A549 (cell line): ENCODE measurements at regions not wholly inside any gene's neighbourhood (a gene's known extent, or its start where the extent isn't known, plus 50 kb on each side); places are given as distances from the start of the nearest gene placed in this dataset.
A peak's percentile ranks its signal among the peaks of the same experiment; 100 is the strongest.

Source experiments
- ATAC-seq, 2 experiments: fragments of 200-7000 bp in 1 of 2; fragments of >200 bp in 1 of 2; cut with Nextera tagmentation in 1 of 2; cut with Tn5 transposase in 1 of 2; 3 replicates each; pipeline versions ENCODE4 v1.8.0 to v1.9.1; 2018 to 2020; ENCODE audit warnings: mild to moderate bottlenecking in 1 of 2, moderate library complexity in 1 of 2
- CTCF ChIA-PET: fragments of 300-600 bp; sonication (Branson Sonifier 250); formaldehyde crosslinking; extraction: SDS; loops from one replicate; lab custom pipeline; 2021; ENCODE audit warnings: antibody characterized with exemption, inconsistent platforms; lab: Yijun Ruan, JAX
- POLR2A ChIA-PET: fragments of 350-600 bp; formaldehyde crosslinking; extraction: SDS; loops from one replicate; lab custom pipeline; 2021; ENCODE audit warnings: antibody characterized with exemption, inconsistent platforms; lab: Yijun Ruan, JAX
- DNase-seq, 2 experiments: peaks; one replicate each; pipeline versions ENCODE4 v3.0.0 to v3.0.0-alpha.2; 2011 to 2016; ENCODE audit warnings: low read depth in 1 of 2, low spot score in 1 of 2
- FAIRE-seq: peaks from 2 replicates; lab custom pipeline; 2011; peaks lifted over from hg19 to GRCh38; lab: Jason Lieb, UNC
- H3K27ac ChIP-seq, 2 experiments: fragments of >200 bp; sonication (Bioruptor Twin); formaldehyde crosslinking; 3 replicates each; pipeline ENCODE4 v1.5.1; 2016 to 2017
- H3K4me1 ChIP-seq: fragments of >200 bp; sonication (Bioruptor Twin); formaldehyde crosslinking; 3 replicates; pipeline ENCODE4 v1.6.1; 2016
- H3K4me2 ChIP-seq: fragments of >200 bp; sonication (Bioruptor Twin); formaldehyde crosslinking; 3 replicates; pipeline ENCODE4 v1.6.1; 2016
- H3K4me3 ChIP-seq: fragments of >200 bp; sonication (Bioruptor Twin); formaldehyde crosslinking; 3 replicates; pipeline ENCODE4 v1.5.1; 2016
- H3K9me3 ChIP-seq: fragments of >200 bp; sonication (Bioruptor Twin); formaldehyde crosslinking; 3 replicates; pipeline ENCODE4 v1.6.1; 2016
- CBX2 ChIP-seq: fragments of 200-600 bp; sonication (generic); IDR thresholded peaks from 2 replicates; pipeline ENCODE4 v1.6.1; 2016; ENCODE audit warnings: low read depth, mild to moderate bottlenecking, borderline replicate concordance
- CHD4 ChIP-seq: fragments of 200-600 bp; sonication (generic); IDR thresholded peaks from 2 replicates; pipeline ENCODE4 v1.6.1; 2016; ENCODE audit warnings: antibody characterized with exemption, mild to moderate bottlenecking, borderline replicate concordance
- EHF ChIP-seq: fragments of 250-450 bp; sonication (Bioruptor Pico); IDR thresholded peaks from 2 replicates; pipeline ENCODE4 v1.5.0; 2020; ENCODE audit warnings: mild to moderate bottlenecking
- EHMT2 ChIP-seq: fragments of 200-600 bp; sonication (generic); IDR thresholded peaks from 2 replicates; pipeline ENCODE4 v1.6.1; 2016; ENCODE audit warnings: antibody characterized with exemption, low read depth, mild to moderate bottlenecking, moderate library complexity
- ESRRA ChIP-seq: fragments of 150-350 bp; IDR thresholded peaks from 2 replicates; pipeline ENCODE4 v1.6.1; 2014; ENCODE audit warnings: mild to moderate bottlenecking, low read length, borderline replicate concordance
- FOSB ChIP-seq: fragments of 250-450 bp; sonication (Bioruptor Pico); IDR thresholded peaks from 2 replicates; pipeline ENCODE4 v1.5.0; 2020; ENCODE audit warnings: mild to moderate bottlenecking, moderate library complexity
- FOSL2 ChIP-seq, 2 experiments: fragments of 450-650 bp in 1 of 2; fragments of >200 bp in 1 of 2; sonication (Bioruptor Twin) in 1 of 2; formaldehyde crosslinking; IDR thresholded peaks; 2 replicates each; pipeline versions ENCODE4 v1.5.0 to v1.6.1; 2016 to 2020; ENCODE audit warnings: mild to moderate bottlenecking in 1 of 2, moderate library complexity in 1 of 2
- GATA3 ChIP-seq: IDR thresholded peaks from 2 replicates; pipeline ENCODE4 v1.6.1; 2012; ENCODE audit warnings: borderline replicate concordance
- HDAC2 ChIP-seq: fragments of 200-600 bp; sonication (generic); IDR thresholded peaks from 2 replicates; pipeline ENCODE4 v1.6.1; 2016
- HEYL ChIP-seq: fragments of 250-450 bp; sonication (Bioruptor Pico); IDR thresholded peaks from 2 replicates; pipeline ENCODE4 v1.8.0; 2021; ENCODE audit warnings: mild to moderate bottlenecking, moderate library complexity
- HOXA7 ChIP-seq: fragments of 250-450 bp; sonication (Bioruptor Pico); IDR thresholded peaks from 2 replicates; pipeline ENCODE4 v1.5.0; 2020; ENCODE audit warnings: mild to moderate bottlenecking, moderate library complexity
- HOXB13 ChIP-seq: fragments of 250-450 bp; sonication (Bioruptor Pico); IDR thresholded peaks from 2 replicates; pipeline ENCODE4 v1.5.0; 2020; ENCODE audit warnings: low read depth, mild to moderate bottlenecking, moderate library complexity
- MAZ ChIP-seq: fragments of 150-350 bp; IDR thresholded peaks from 2 replicates; pipeline ENCODE4 v1.6.1; 2014; ENCODE audit warnings: antibody characterized with exemption, low read depth, low read length, borderline replicate concordance
- MYC ChIP-seq: IDR thresholded peaks from 2 replicates; pipeline ENCODE4 v1.6.1; 2012; ENCODE audit warnings: mild to moderate bottlenecking, inconsistent platforms, low read length, improper control_type of control experiment, borderline replicate concordance
- NFE2L2 ChIP-seq: fragments of 150-350 bp; conservative IDR thresholded peaks from 2 replicates; pipeline ENCODE4 v1.6.1; 2014; ENCODE audit warnings: low read length
- PHF8 ChIP-seq: fragments of 200-600 bp; sonication (generic); IDR thresholded peaks from 2 replicates; pipeline ENCODE4 v1.6.1; 2016; ENCODE audit warnings: low read depth, mild to moderate bottlenecking, antibody characterized with exemption, moderate library complexity, borderline replicate concordance
- POLR2A ChIP-seq: IDR thresholded peaks from 2 replicates; pipeline ENCODE4 v1.6.1; 2012; ENCODE audit warnings: mild to moderate bottlenecking, low read length
- POLR2AphosphoS2 ChIP-seq: conservative IDR thresholded peaks from 2 replicates; pipeline ENCODE4 v1.6.1; 2012; ENCODE audit warnings: low read length, improper control_type of control experiment, inconsistent platforms
- RCOR1 ChIP-seq: fragments of 150-350 bp; IDR thresholded peaks from 2 replicates; pipeline ENCODE4 v1.6.1; 2014; ENCODE audit warnings: antibody characterized with exemption, low read length, low read depth
- SMC3 ChIP-seq: fragments of >200 bp; sonication (Bioruptor Twin); formaldehyde crosslinking; IDR thresholded peaks from 3 replicates; pipeline ENCODE4 v1.6.1; 2018; ENCODE audit warnings: inconsistent platforms
- SREBF2 ChIP-seq: fragments of 450-650 bp; IDR thresholded peaks from 2 replicates; pipeline ENCODE4 v1.6.1; 2014; ENCODE audit warnings: mild to moderate bottlenecking, moderate library complexity
- TFCP2L1 ChIP-seq: fragments of 250-450 bp; sonication (Bioruptor Pico); IDR thresholded peaks from 2 replicates; pipeline ENCODE4 v1.5.0; 2021; ENCODE audit warnings: mild to moderate bottlenecking
- TP53 ChIP-seq: fragments of 250-450 bp; sonication (Bioruptor Pico); IDR thresholded peaks from 2 replicates; pipeline ENCODE4 v1.5.0; 2021; ENCODE audit warnings: mild to moderate bottlenecking, moderate library complexity
- ZC3H11A ChIP-seq: fragments of 450-650 bp; IDR thresholded peaks from 2 replicates; pipeline ENCODE4 v1.6.1; 2014; ENCODE audit warnings: antibody characterized with exemption, mild to moderate bottlenecking
- WGBS: methylation state at CpG from one replicate; pipeline ENCODE4 v1.1.6; 2017; ENCODE audit errors: missing lambda C conversion rate; 5-methylcytosine and 5-hydroxymethylcytosine counted together
- TF ChIP-seq, protein P1 (sequence below): fragments of 250-450 bp; sonication (Bioruptor Pico); IDR thresholded peaks from 2 replicates; pipeline ENCODE4 v1.5.0; 2020; ENCODE audit warnings: low read depth, mild to moderate bottlenecking, moderate library complexity
- TF ChIP-seq, protein P2 (sequence below): fragments of 150-350 bp; IDR thresholded peaks from 2 replicates; pipeline ENCODE4 v1.6.1; 2014; ENCODE audit warnings: low read depth, mild to moderate bottlenecking, low read length

DNA sequence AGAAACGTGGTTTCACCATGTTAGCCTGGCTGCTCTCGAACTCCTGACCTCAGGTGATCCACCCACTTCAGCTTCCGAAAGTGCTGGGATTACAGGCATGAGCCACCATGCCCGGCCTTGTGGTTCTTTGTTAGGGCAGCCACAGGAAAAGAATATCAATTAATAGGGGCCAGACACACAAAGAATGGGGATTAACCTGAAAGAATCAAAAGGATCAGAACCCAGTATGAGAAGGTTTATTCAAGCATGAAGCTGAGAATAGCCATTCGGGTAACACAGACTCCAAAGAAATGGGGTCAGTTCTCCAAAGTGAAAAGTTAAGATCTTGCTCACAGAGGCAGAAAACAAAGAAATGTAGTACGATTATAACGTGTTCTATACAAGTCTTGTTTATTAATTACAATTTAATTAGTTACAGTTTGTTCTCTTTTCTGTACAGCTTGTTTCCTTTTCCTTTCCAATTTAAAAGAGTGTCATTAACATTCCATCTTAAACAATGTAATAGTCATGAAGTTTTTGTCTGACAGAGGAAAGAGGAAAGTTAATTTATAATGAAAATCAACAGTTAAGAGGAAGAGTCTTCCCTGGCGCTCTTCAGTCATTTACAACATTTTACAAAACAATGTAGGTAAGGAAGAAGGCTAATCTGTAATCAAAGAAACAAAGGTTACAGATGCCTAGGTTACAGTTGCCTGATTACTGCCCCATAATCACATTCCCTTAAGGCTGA, 51.3 kb upstream of the SLC45A1 start:
- Histone ChIP-seq H3K4me3 (no peak overlapping the region), H3K27ac (peak overlapping the region in 1 of 2 experiments; percentile 36; a peak in 1 of 6 replicates), H3K4me1 (no peaks in the 10 kb centered on the region; the same call in 2 of the 3 replicates), H3K4me2 (no peak overlapping the region)
- FAIRE-seq (no peak), DNase-seq (no peak)
- ChIA-PET CTCF (interaction anchor here (1.7 kb wide), 1 partner anchor 7 kb away, joined by 5 read pairs; no protein-coding TSS in a partner anchor), POLR2A (no interaction called here)
- no peak for TF ChIP-seq ZC3H11A
- TF ChIP-seq PHF8 = no peak
- no peak for TF ChIP-seq CHD4
- TF ChIP-seq POLR2AphosphoS2 = no peak
- no peak for TF ChIP-seq HOXA7 (CRISPR knock-in tag)
- TF ChIP-seq, protein P1, sequence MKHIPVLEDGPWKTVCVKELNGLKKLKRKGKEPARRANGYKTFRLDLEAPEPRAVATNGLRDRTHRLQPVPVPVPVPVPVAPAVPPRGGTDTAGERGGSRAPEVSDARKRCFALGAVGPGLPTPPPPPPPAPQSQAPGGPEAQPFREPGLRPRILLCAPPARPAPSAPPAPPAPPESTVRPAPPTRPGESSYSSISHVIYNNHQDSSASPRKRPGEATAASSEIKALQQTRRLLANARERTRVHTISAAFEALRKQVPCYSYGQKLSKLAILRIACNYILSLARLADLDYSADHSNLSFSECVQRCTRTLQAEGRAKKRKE (CRISPR knock-in tag) = no peak
- no peak for TF ChIP-seq MAZ
- no peak for TF ChIP-seq EHF
- no peak for TF ChIP-seq TP53
- TF ChIP-seq, all 56 proteins: peak for 0
- 81% methylated on average over 7 of the region's 8 CpGs for WGBS
- no peak for ATAC-seq
- H3K9me3 ChIP-seq = no peaks in the 10 kb centered on the region

DNA sequence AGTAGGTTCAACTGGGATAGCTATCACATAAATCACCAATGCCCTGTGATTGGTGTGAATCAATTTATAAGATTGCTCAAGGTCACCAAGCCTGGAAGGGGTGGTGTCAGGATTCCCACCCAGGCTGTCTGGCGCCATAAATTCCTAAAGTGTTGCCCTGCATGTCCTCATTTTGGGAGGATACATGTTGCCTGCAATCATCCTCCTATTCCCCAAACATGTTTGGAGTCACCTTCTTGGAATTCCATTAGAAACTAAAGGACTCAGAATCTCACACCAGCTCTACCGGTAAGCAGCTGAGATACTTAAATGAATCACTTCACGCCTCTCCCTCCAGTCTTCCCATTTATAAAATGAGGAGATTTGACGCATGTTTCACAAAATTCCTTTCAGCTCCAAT, 54.1 kb upstream of the SLC45A1 start:
- Histone ChIP-seq H3K9me3 (no peaks in the 10 kb centered on the region), H3K4me3 (no peak overlapping the region), H3K27ac (peak overlapping the region in 1 of 2 experiments; percentile 51; a peak in 1 of 6 replicates), H3K4me2 (no peak overlapping the region), H3K4me1 (peaks cover 17% of the 10 kb centered on the region)
- POLR2A ChIA-PET = no interaction called here
- CTCF ChIA-PET = interaction anchor here (0.7 kb wide), 1 partner anchor 958 kb away, joined by 3 read pairs; no protein-coding TSS in a partner anchor
- FAIRE-seq (no peak), DNase-seq (no peak)
- 95% methylated on average over 4 of the region's 4 CpGs for WGBS
- TF ChIP-seq SMC3 = no peak
- no peak for TF ChIP-seq EHF
- no peak for TF ChIP-seq FOSB (CRISPR knock-in tag)
- TF ChIP-seq, protein P1 (CRISPR knock-in tag) = no peak
- TF ChIP-seq TFCP2L1 (CRISPR knock-in tag) = no peak
- no peak for TF ChIP-seq MYC
- TF ChIP-seq NFE2L2 = no peak
- no peak for TF ChIP-seq SREBF2
- no peak for TF ChIP-seq POLR2AphosphoS2
- no peak for TF ChIP-seq HEYL (CRISPR knock-in tag)
- TF ChIP-seq ESRRA = no peak
- TF ChIP-seq FOSL2 (IDR thresholded peaks at IDR 0.05) = no peak
- no peak for TF ChIP-seq FOSL2 (CRISPR knock-in tag; IDR thresholded peaks at IDR 0.05)
- TF ChIP-seq GATA3 = no peak
- TF ChIP-seq CBX2 = no peak
- TF ChIP-seq TP53 = no peak
- no peak for TF ChIP-seq POLR2A
- TF ChIP-seq HOXB13 = no peak
- TF ChIP-seq, all 56 proteins: peak for 0
- ATAC-seq = no peak

DNA sequence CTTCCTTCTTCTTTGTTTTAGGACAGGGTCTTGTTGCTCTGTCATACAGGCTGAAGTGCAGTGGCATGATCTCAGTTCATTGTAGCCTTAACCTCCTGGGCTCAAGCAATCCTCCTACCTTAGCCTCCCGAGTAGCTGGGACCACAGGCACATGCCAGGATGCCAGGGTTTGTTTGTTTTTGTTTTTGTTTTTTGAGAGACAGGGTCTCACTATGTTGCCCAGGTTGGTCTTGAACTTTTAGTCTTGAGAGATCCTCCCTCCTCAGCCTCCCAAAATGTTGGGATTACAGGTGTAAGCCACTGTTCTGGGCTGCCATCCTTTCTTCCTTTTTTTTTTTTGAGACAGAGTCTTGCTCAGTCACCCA, 56.5 kb upstream of the SLC45A1 start:
- Histone ChIP-seq H3K9me3 (no peaks in the 10 kb centered on the region), H3K27ac (peak overlapping the region; percentile 59 to 79; a peak in 4 of 6 replicates), H3K4me2 (no peak overlapping the region), H3K4me1 (peaks cover 34% of the 10 kb centered on the region), H3K4me3 (no peak overlapping the region)
- ATAC-seq (no peak), FAIRE-seq (no peak), DNase-seq (no peak)
- CTCF ChIA-PET = interaction anchor here (2.3 kb wide), 1 partner anchor 53 kb away, joined by 11 read pairs; no protein-coding TSS in a partner anchor
- POLR2A ChIA-PET = no interaction called here
- TF ChIP-seq PHF8 (no peak), SMC3 (no peak), EHMT2 (no peak), HDAC2 (no peak), POLR2A (no peak), RCOR1 (no peak)
- TF ChIP-seq, protein P2, sequence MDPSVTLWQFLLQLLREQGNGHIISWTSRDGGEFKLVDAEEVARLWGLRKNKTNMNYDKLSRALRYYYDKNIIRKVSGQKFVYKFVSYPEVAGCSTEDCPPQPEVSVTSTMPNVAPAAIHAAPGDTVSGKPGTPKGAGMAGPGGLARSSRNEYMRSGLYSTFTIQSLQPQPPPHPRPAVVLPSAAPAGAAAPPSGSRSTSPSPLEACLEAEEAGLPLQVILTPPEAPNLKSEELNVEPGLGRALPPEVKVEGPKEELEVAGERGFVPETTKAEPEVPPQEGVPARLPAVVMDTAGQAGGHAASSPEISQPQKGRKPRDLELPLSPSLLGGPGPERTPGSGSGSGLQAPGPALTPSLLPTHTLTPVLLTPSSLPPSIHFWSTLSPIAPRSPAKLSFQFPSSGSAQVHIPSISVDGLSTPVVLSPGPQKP = no peak
- 69% methylated on average over 1 of the region's 1 CpG for WGBS
